Neural cell (in vitro differentiated cells): ENCODE measurements at regions not wholly inside any gene's neighbourhood (a gene's known extent, or its start where the extent isn't known, plus 50 kb on each side); places are given as distances from the start of the nearest gene placed in this dataset.

ENCODE experiments used
- H2AFZ ChIP-seq: fragments of 200-600, 300-800 bp; sonication (generic), shearing (Covaris generic); 2 replicates; pipeline ENCODE4 v1.6.0; 2014; ENCODE audit warnings: low read depth, mild to moderate bottlenecking, antibody characterized with exemption, low read length, moderate library complexity
- H3F3A ChIP-seq: fragments of 200-600 bp; shearing (Covaris generic); 2 replicates; pipeline ENCODE4 v1.6.1; 2016; ENCODE audit warnings: mild to moderate bottlenecking, moderate library complexity, mixed read lengths, antibody characterized with exemption, low read length; ENCODE audit not compliant: insufficient read depth, poor library complexity, severe bottlenecking
- H3K27ac ChIP-seq: fragments of 200-600, 300-800 bp; sonication (generic), shearing (Covaris generic); 2 replicates; pipeline ENCODE4 v1.5.1; 2014; ENCODE audit warnings: mild to moderate bottlenecking, low read length, moderate library complexity
- H3K27me3 ChIP-seq: fragments of 300-800, 200-600 bp; sonication (generic), shearing (Covaris generic); 2 replicates; pipeline ENCODE4 v1.6.0; 2014; ENCODE audit warnings: mild to moderate bottlenecking, low read depth, low read length, moderate library complexity; ENCODE audit not compliant: insufficient read depth
- H3K36me3 ChIP-seq: fragments of 300-800, 200-600 bp; sonication (generic), shearing (Covaris generic); 2 replicates; pipeline ENCODE4 v1.5.1; 2014; ENCODE audit warnings: mild to moderate bottlenecking, antibody characterized with exemption, low read length, moderate library complexity; ENCODE audit not compliant: insufficient read depth
- H3K4me2 ChIP-seq: fragments of 300-800, 200-600 bp; sonication (generic), shearing (Covaris generic); 2 replicates; pipeline ENCODE4 v1.6.0; 2014; ENCODE audit warnings: mild to moderate bottlenecking, low read length
- H3K4me3 ChIP-seq: fragments of 300-800, 200-600 bp; sonication (generic), shearing (Covaris generic); 2 replicates; pipeline ENCODE4 v1.5.1; 2014; ENCODE audit warnings: mild to moderate bottlenecking, low read length, moderate library complexity
- H3K79me2 ChIP-seq: fragments of 200-600 bp; shearing (Covaris generic); replicated peaks from 2 replicates; pipeline ENCODE4 v1.6.0; 2014; ENCODE audit warnings: mild to moderate bottlenecking, low read length, moderate library complexity; ENCODE audit not compliant: insufficient read depth
- H3K9ac ChIP-seq: fragments of 300-800, 200-600 bp; sonication (generic), shearing (Covaris generic); 2 replicates; pipeline ENCODE4 v1.6.1; 2016; ENCODE audit warnings: mild to moderate bottlenecking, low read length, mixed read lengths
- H3K9me2 ChIP-seq: fragments of 200-600 bp; shearing (Covaris generic); 2 replicates; pipeline ENCODE4 v1.6.1; 2016; ENCODE audit warnings: mild to moderate bottlenecking, low read length, mixed read lengths; ENCODE audit not compliant: insufficient read depth
- H3K9me3 ChIP-seq: fragments of 200-600, 300-800 bp; sonication (generic), shearing (Covaris generic); 2 replicates; pipeline ENCODE4 v1.6.1; 2016; ENCODE audit warnings: mild to moderate bottlenecking, mixed run types, low read length, moderate library complexity, mixed read lengths
- H4K20me1 ChIP-seq: fragments of 200-600 bp; shearing (Covaris generic); 2 replicates; pipeline ENCODE4 v1.6.1; 2016; ENCODE audit warnings: mild to moderate bottlenecking, mixed run types; ENCODE audit not compliant: insufficient read depth
- EP300 ChIP-seq: fragments of 450-650 bp; conservative IDR thresholded peaks from 2 replicates; pipeline ENCODE4 v1.6.1; 2014; ENCODE audit warnings: antibody characterized with exemption, mild to moderate bottlenecking, moderate library complexity; ENCODE audit not compliant: poor library complexity, severe bottlenecking
- EZH2 ChIP-seq: fragments of 200-600, 300-800 bp; shearing (Covaris generic), sonication (generic); IDR thresholded peaks from 2 replicates; pipeline ENCODE4 v1.6.1; 2014; ENCODE audit warnings: antibody characterized with exemption, low read length, borderline replicate concordance, mild to moderate bottlenecking; ENCODE audit not compliant: insufficient read depth, poor library complexity, severe bottlenecking
- MXI1 ChIP-seq: fragments of 450-650 bp; conservative IDR thresholded peaks from 2 replicates; pipeline ENCODE4 v1.6.1; 2014; ENCODE audit warnings: antibody characterized with exemption, mild to moderate bottlenecking; ENCODE audit not compliant: poor library complexity, severe bottlenecking
- POLR2AphosphoS5 ChIP-seq: IDR thresholded peaks from 2 replicates; pipeline ENCODE4 v1.6.1; 2012
- RAD21 ChIP-seq: fragments of 450-650 bp; conservative IDR thresholded peaks from 2 replicates; pipeline ENCODE4 v1.6.1; 2014; ENCODE audit warnings: antibody characterized with exemption, mild to moderate bottlenecking, moderate library complexity
- SMC3 ChIP-seq: fragments of 450-650 bp; conservative IDR thresholded peaks from 2 replicates; pipeline ENCODE4 v1.6.1; 2014; ENCODE audit warnings: antibody characterized with exemption, mild to moderate bottlenecking, moderate library complexity; ENCODE audit not compliant: poor library complexity
- TAF1 ChIP-seq: IDR thresholded peaks from 2 replicates; pipeline ENCODE4 v1.6.1; 2012; ENCODE audit warnings: low read depth
- TF ChIP-seq, protein P1 (sequence below): IDR thresholded peaks from 2 replicates; pipeline ENCODE4 v1.6.1; 2012; ENCODE audit warnings: borderline replicate concordance
- TF ChIP-seq, protein P2 (sequence below): fragments of 450-650 bp; IDR thresholded peaks from 2 replicates; pipeline ENCODE4 v1.5.1; 2014; ENCODE audit warnings: antibody characterized with exemption, mild to moderate bottlenecking, moderate library complexity; ENCODE audit not compliant: poor library complexity, severe bottlenecking

DNA sequence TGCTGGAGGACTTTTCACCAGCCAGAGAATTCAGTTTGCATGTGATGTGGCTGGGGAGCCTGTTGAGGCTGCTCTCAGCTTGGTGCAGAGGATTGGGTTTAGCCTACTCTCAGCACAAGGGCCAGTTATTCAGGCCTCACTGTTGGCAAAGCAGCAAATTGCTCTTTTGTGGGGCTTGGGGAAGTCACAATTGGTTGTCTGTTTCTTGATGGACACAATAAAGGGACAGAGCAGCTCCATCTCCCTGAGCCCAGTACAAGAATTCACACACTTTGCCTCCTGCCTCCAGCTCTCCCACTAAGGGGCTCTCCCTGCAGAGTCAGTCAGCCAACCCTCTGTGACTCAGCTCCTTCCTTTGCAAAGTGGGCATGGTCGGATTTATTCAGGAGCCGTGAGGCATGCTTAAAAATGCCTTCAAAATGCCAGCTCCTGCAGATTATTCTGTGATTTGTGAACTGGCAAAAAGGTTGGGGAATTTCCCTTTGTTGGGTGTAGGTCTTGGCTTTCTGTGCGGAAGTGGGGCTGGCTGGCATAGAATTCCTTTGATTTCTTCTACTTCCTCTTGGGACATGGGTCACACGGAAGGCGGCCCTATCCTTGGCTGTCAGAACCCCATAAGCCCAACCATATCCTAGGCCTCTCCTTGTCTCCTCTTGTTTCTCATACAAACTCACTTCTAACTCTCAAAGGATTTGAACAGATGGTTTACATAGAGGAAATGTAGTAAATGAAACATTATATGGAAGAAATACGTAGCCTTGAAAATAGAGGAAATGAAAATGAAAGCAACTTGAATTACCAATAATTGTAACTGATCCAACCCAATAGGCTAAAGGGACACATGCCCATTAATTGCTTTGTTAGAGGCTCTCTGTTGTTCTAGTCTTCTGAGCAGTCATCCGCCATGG lies 118.7 kb upstream of the CD180 start:
- TF ChIP-seq TAF1 (no peak), EZH2 (no peak), EP300 (no peak)
- TF ChIP-seq, protein P1, sequence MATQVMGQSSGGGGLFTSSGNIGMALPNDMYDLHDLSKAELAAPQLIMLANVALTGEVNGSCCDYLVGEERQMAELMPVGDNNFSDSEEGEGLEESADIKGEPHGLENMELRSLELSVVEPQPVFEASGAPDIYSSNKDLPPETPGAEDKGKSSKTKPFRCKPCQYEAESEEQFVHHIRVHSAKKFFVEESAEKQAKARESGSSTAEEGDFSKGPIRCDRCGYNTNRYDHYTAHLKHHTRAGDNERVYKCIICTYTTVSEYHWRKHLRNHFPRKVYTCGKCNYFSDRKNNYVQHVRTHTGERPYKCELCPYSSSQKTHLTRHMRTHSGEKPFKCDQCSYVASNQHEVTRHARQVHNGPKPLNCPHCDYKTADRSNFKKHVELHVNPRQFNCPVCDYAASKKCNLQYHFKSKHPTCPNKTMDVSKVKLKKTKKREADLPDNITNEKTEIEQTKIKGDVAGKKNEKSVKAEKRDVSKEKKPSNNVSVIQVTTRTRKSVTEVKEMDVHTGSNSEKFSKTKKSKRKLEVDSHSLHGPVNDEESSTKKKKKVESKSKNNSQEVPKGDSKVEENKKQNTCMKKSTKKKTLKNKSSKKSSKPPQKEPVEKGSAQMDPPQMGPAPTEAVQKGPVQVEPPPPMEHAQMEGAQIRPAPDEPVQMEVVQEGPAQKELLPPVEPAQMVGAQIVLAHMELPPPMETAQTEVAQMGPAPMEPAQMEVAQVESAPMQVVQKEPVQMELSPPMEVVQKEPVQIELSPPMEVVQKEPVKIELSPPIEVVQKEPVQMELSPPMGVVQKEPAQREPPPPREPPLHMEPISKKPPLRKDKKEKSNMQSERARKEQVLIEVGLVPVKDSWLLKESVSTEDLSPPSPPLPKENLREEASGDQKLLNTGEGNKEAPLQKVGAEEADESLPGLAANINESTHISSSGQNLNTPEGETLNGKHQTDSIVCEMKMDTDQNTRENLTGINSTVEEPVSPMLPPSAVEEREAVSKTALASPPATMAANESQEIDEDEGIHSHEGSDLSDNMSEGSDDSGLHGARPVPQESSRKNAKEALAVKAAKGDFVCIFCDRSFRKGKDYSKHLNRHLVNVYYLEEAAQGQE: no peak
- TF ChIP-seq, protein P2, sequence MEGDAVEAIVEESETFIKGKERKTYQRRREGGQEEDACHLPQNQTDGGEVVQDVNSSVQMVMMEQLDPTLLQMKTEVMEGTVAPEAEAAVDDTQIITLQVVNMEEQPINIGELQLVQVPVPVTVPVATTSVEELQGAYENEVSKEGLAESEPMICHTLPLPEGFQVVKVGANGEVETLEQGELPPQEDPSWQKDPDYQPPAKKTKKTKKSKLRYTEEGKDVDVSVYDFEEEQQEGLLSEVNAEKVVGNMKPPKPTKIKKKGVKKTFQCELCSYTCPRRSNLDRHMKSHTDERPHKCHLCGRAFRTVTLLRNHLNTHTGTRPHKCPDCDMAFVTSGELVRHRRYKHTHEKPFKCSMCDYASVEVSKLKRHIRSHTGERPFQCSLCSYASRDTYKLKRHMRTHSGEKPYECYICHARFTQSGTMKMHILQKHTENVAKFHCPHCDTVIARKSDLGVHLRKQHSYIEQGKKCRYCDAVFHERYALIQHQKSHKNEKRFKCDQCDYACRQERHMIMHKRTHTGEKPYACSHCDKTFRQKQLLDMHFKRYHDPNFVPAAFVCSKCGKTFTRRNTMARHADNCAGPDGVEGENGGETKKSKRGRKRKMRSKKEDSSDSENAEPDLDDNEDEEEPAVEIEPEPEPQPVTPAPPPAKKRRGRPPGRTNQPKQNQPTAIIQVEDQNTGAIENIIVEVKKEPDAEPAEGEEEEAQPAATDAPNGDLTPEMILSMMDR: no peak
- no peaks in the 10 kb centered on the region for H3K9me2 ChIP-seq
- H3K4me2 ChIP-seq: no peak overlapping the region
- no peaks in the 10 kb centered on the region for H3K36me3 ChIP-seq
- H3K27me3 ChIP-seq: no peaks in the 10 kb centered on the region
- no peaks in the 10 kb centered on the region for H4K20me1 ChIP-seq
- no peak overlapping the region for H2AFZ ChIP-seq
- H3K9me3 ChIP-seq: no peaks in the 10 kb centered on the region
- H3F3A ChIP-seq: no peaks in the 10 kb centered on the region
- H3K27ac ChIP-seq: no peak overlapping the region
- no peak overlapping the region for H3K9ac ChIP-seq
- no peak overlapping the region for H3K4me3 ChIP-seq
- no peaks in the 10 kb centered on the region for H3K79me2 ChIP-seq

DNA sequence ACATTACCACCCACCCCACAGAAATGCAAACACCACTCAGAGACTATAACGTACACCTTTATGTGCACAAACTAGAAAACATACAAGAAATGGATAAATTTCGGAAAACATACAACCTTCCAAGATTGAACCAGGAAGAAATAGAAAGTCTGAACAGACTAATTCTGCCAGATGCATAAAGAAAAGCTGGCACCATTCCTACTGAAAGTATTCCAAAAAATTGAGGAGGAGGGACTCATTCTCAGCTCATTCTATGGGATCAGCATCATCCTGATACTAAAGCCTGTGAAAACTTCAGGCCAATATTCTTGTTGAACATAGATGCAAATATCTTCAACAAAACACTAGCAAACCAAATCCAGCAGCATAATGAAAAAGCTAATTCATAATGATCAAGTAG lies 115.1 kb upstream of the CD180 start:
- H3K9me3 ChIP-seq: no peaks in the 10 kb centered on the region
- H3K36me3 ChIP-seq: no peaks in the 10 kb centered on the region
- no peaks in the 10 kb centered on the region for H3F3A ChIP-seq
- H3K27me3 ChIP-seq: no peaks in the 10 kb centered on the region
- H3K79me2 ChIP-seq: no peaks in the 10 kb centered on the region
- no peaks in the 10 kb centered on the region for H4K20me1 ChIP-seq
- H3K9ac ChIP-seq: no peak overlapping the region
- TF ChIP-seq SMC3: no peak
- no peak for TF ChIP-seq TAF1
- TF ChIP-seq RAD21: no peak
- TF ChIP-seq MXI1: no peak
- TF ChIP-seq, protein P2: no peak
- no peak for TF ChIP-seq EZH2
- no peak for TF ChIP-seq EP300
- TF ChIP-seq, protein P1: no peak
- TF ChIP-seq POLR2AphosphoS5: no peak
- H2AFZ ChIP-seq: no peak overlapping the region
- no peak overlapping the region for H3K27ac ChIP-seq
- H3K9me2 ChIP-seq: no peaks in the 10 kb centered on the region
- no peak overlapping the region for H3K4me2 ChIP-seq
- H3K4me3 ChIP-seq: no peak overlapping the region
